Activated B cell treated with CpG ODN at 0.5 μM for 24 hours (primary cell): ENCODE measurements at regions not wholly inside any gene's neighbourhood (a gene's known extent, or its start where the extent isn't known, plus 50 kb on each side); places are given as distances from the start of the nearest gene placed in this dataset.
"Not testable (repeated sequence)": the region's sequence is repeated elsewhere in the genome, so short reads cannot be mapped to it uniquely, and the experiment has no call there.

Experiments used
- ATAC-seq: fragments of 200-7000 bp; cut with Tn5 transposase; one replicate; pipeline ENCODE4 v1.10.0; 2021; ENCODE audit warnings: low read depth, mild to moderate bottlenecking, moderate library complexity
- CTCF ChIA-PET: fragments of 350-600 bp; sonication (Branson Sonifier 250); formaldehyde crosslinking; loops from one replicate; lab custom pipeline; 2021; ENCODE audit warnings: antibody characterized with exemption; lab: Charles Lee
- POLR2A ChIA-PET: fragments of 350-600 bp; sonication (Branson Sonifier 250); formaldehyde crosslinking; loops from one replicate; lab custom pipeline; 2021; ENCODE audit warnings: antibody characterized with exemption; lab: Charles Lee
- DNase-seq: peaks from one replicate; pipeline ENCODE4 v3.0.0; 2022
- H3K27ac Mint-ChIP-seq: one replicate; pipeline ENCODE4 v1.8.0; 2020; ENCODE audit warnings: mixed read lengths
- H3K27me3 Mint-ChIP-seq: one replicate; pipeline ENCODE4 v1.8.0; 2021; ENCODE audit warnings: mixed read lengths
- H3K36me3 Mint-ChIP-seq: one replicate; pipeline ENCODE4 v1.8.0; 2021; ENCODE audit warnings: low read depth, mixed read lengths
- H3K4me1 Mint-ChIP-seq: one replicate; pipeline ENCODE4 v1.8.0; 2021; ENCODE audit warnings: mixed read lengths
- H3K4me3 Mint-ChIP-seq: one replicate; pipeline ENCODE4 v1.8.0; 2020; ENCODE audit warnings: mild to moderate bottlenecking, mixed read lengths
- H3K9me3 Mint-ChIP-seq: one replicate; pipeline ENCODE4 v1.8.0; 2020; ENCODE audit warnings: mixed read lengths
- CTCF ChIP-seq: fragments of 200-600 bp; IDR thresholded peaks from one replicate; pipeline ENCODE4 v1.8.0; 2022; ENCODE audit warnings: antibody characterized with exemption, mild to moderate bottlenecking
- intact Hi-C: fragments of 100-400 bp; cut with micrococcal nuclease; formaldehyde crosslinking; loops from one replicate; pipeline ENCODE4 v1.15.1; 2024

- Mint-ChIP-seq H3K27me3 (peaks cover 10% of the 10 kb centered on the region), H3K27ac (no peak overlapping the region), H3K36me3 (no peaks in the 10 kb centered on the region), H3K4me1 (peaks cover 4% of the 10 kb centered on the region), H3K9me3 (no peaks in the 10 kb centered on the region), H3K4me3 (no peak overlapping the region)
- intact Hi-C loops: no loop called here
- ChIA-PET CTCF (no interaction called here), POLR2A (no interaction called here)
- DNase-seq (no peak), ATAC-seq (no peak)
- TF ChIP-seq CTCF: no peak
Observed at GRCh38 chr4:152188801-152189200, 347.1 kb downstream of the FBXW7 start.

- no peak for TF ChIP-seq CTCF
- ATAC-seq (no peak), DNase-seq (no peak)
- CTCF ChIA-PET: no interaction called here
- intact Hi-C loops: no loop called here
- peaks cover 10% of the 10 kb centered on the region for H3K27me3 Mint-ChIP-seq
- POLR2A ChIA-PET: no interaction called here
- no peaks in the 10 kb centered on the region for H3K36me3 Mint-ChIP-seq
- no peak overlapping the region for H3K4me3 Mint-ChIP-seq
- H3K27ac Mint-ChIP-seq: no peak overlapping the region
- no peaks in the 10 kb centered on the region for H3K9me3 Mint-ChIP-seq
- H3K4me1 Mint-ChIP-seq: peaks cover 4% of the 10 kb centered on the region
Observed at GRCh38 chr4:152187693-152188092, 348.2 kb downstream of the FBXW7 start.

DNA sequence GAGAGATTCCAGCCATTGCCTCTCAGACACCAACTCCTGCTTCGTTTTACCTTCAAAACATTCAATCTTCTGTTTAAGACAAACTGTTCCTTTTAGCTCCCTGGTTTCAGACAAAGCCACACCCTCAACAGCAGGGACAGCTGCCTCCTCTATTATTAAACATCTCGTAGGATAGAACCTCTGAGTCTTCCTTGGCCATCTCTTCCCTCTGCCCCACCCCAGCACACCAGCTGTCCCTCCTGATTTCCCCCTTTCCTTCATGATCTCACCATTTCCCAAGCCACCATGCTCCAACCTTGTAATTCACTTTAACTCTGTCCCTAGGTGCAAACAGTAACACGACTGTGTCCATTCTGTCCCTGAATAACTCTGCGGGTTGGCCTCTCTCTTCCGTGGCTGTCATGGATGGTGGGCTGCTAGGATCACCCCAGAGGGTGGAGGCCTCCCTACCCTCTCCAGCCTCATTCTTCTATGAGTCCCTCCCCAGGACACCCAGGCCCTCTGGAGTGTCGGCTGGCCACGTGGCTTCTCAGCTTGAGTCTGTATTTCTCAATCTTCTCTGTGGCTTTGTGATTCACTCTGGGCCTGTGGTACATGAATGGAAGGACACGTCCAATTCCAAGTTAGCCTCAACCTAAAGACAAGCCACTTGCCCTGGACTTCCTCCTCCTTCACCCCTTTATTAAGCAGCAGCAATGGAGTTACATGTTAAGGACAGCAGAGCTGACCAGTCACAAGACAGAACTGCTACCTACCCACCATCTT, 349.9 kb downstream of the FBXW7 start:
- H3K4me1 Mint-ChIP-seq: peaks cover 4% of the 10 kb centered on the region
- no peak for DNase-seq
- ChIA-PET POLR2A (no interaction called here), CTCF (no interaction called here)
- H3K36me3 Mint-ChIP-seq: no peaks in the 10 kb centered on the region
- TF ChIP-seq CTCF: no peak
- no peak overlapping the region for H3K27ac Mint-ChIP-seq
- H3K9me3 Mint-ChIP-seq: no peaks in the 10 kb centered on the region
- no peak overlapping the region for H3K4me3 Mint-ChIP-seq
- H3K27me3 Mint-ChIP-seq: peaks cover 10% of the 10 kb centered on the region
- intact Hi-C loops: no loop called here
- no peak for ATAC-seq

DNA sequence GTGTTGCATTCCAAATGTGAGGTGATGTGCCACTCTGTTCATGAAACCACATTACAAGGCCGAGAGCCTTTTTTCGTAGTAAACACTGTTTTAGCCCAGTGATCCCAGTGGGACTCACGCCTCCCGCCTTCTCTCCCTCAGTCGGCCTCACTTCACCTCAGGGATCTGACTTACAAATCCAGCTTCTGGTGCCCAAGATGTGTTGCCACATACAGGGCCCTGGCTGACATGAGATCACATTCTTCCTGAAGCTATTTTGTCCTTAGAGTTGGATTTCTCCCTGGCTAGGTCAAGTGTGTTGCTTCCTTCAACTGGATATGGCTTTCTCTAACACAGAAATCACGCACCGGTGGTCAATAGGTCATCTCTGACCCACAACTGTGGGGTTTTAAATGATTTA, 354.7 kb downstream of the FBXW7 start:
- ChIA-PET POLR2A (no interaction called here), CTCF (no interaction called here)
- ATAC-seq (no peak), DNase-seq (no peak)
- intact Hi-C loops: no loop called here
- H3K4me3 Mint-ChIP-seq: no peak overlapping the region
- no peak overlapping the region for H3K27ac Mint-ChIP-seq
- H3K9me3 Mint-ChIP-seq: no peaks in the 10 kb centered on the region
- H3K27me3 Mint-ChIP-seq: peaks cover 5% of the 10 kb centered on the region
- no peaks in the 10 kb centered on the region for H3K36me3 Mint-ChIP-seq
- H3K4me1 Mint-ChIP-seq: no peaks in the 10 kb centered on the region
- no peak for TF ChIP-seq CTCF

GRCh38 chr4:152180369-152180768, 355.5 kb downstream of the FBXW7 start:
- ChIA-PET CTCF (no interaction called here), POLR2A (no interaction called here)
- Mint-ChIP-seq H3K27ac (no peak overlapping the region), H3K9me3 (no peaks in the 10 kb centered on the region), H3K4me3 (no peak overlapping the region), H3K27me3 (peaks cover 3% of the 10 kb centered on the region), H3K4me1 (no peaks in the 10 kb centered on the region), H3K36me3 (no peaks in the 10 kb centered on the region)
- intact Hi-C loops: no loop called here
- ATAC-seq: no peak
- no peak for DNase-seq
- no peak for TF ChIP-seq CTCF

DNA sequence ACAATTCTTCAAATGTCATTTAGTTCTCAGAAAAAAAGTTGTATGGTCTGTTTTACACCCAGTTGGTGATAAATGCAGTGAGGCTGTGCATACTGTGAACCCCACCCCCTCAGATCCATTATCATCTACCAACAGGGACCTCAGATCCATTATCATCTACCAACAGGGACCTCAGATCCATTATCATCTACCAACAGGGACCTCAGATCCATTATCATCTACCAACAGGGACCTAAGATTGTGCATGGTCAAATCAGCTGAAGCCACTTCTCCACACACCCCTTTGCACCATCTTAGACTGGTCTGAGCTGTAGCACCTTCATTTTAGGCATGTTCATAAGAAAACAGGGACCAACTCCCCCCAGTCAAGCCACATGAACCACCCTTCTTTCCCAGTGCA, 358.4 kb downstream of the FBXW7 start:
- POLR2A ChIA-PET, CTCF ChIA-PET, H3K4me3 Mint-ChIP-seq, H3K27me3 Mint-ChIP-seq, H3K4me1 Mint-ChIP-seq, intact Hi-C loops, DNase-seq, H3K36me3 Mint-ChIP-seq, H3K27ac Mint-ChIP-seq, ATAC-seq, H3K9me3 Mint-ChIP-seq: not testable (repeated sequence)
